ENCODE measurements at regions not wholly inside any gene's neighbourhood (a gene's known extent, or its start where the extent isn't known, plus 50 kb on each side); places are given as distances from the start of the nearest gene placed in this dataset.

DNA sequence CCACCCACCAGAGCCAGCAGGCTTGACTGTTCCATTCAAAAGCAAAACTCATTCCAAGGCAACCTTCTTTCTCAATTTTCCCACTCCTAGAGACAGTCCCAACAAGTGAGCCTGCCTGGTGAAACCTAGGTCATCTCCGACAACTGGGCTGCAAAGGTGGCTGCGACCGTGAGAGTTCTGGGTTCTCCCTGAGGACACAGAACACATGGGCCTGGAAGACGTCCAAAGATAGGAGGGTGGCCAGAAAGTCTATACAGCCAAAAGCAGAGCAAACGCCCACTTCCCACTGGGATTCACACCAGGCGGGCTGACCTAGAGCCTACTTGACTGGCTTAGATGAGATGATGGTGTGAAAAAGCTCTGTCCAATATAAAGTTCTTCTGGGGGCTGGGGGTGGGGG, 90.2 kb upstream of the GRIK3 start (continued):
- TF ChIP-seq, protein P1, sequence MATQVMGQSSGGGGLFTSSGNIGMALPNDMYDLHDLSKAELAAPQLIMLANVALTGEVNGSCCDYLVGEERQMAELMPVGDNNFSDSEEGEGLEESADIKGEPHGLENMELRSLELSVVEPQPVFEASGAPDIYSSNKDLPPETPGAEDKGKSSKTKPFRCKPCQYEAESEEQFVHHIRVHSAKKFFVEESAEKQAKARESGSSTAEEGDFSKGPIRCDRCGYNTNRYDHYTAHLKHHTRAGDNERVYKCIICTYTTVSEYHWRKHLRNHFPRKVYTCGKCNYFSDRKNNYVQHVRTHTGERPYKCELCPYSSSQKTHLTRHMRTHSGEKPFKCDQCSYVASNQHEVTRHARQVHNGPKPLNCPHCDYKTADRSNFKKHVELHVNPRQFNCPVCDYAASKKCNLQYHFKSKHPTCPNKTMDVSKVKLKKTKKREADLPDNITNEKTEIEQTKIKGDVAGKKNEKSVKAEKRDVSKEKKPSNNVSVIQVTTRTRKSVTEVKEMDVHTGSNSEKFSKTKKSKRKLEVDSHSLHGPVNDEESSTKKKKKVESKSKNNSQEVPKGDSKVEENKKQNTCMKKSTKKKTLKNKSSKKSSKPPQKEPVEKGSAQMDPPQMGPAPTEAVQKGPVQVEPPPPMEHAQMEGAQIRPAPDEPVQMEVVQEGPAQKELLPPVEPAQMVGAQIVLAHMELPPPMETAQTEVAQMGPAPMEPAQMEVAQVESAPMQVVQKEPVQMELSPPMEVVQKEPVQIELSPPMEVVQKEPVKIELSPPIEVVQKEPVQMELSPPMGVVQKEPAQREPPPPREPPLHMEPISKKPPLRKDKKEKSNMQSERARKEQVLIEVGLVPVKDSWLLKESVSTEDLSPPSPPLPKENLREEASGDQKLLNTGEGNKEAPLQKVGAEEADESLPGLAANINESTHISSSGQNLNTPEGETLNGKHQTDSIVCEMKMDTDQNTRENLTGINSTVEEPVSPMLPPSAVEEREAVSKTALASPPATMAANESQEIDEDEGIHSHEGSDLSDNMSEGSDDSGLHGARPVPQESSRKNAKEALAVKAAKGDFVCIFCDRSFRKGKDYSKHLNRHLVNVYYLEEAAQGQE (IDR thresholded peaks at IDR 0.05; ENCODE audit: low read depth) = no peak

DNA sequence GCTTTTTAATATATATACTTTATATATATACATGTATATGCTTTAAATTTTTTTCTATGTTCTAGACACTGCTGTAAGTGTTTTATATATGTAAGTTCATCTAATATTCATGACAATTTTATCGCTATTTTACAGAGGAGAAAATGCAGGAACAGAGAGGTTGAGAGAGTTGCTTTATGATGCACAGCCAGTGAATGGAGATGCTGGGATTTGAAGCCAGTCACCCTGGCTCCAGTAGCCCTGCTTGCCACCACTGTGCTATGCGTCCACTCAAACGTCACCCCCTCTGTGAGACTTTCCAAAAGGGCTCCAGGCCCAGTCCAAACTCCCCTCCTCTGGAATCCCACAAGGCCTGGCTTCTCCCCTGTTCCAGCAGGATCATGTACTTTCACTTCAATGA, 91.0 kb upstream of the GRIK3 start:
- POLR2A ChIA-PET = no interaction called here
- BruUV-seq (replicated peaks) = no TSS peak
- Histone ChIP-seq H3K27ac (ENCODE audit: low read depth, low read length) (no peak overlapping the region), H3K9me2 (ENCODE audit: insufficient read depth) (no peaks in the 10 kb centered on the region), H3K9me3 (ENCODE audit: control insufficient read depth in 1 of 2, insufficient read depth in 1 of 2, low read depth in 1 of 2, low read length in 2 of 2) (no peaks in the 10 kb centered on the region), H2AFZ (ENCODE audit: low read depth, low read length, poor library complexity, severe bottlenecking) (no peak overlapping the region), H3K4me2 (ENCODE audit: low read length) (no peak overlapping the region), H3K36me3 (ENCODE audit: control insufficient read depth in 1 of 2, insufficient read depth in 2 of 2, low read length in 2 of 2) (no peaks in the 10 kb centered on the region), H3K4me1 (ENCODE audit: control insufficient read depth in 1 of 2, insufficient read depth in 2 of 2, low read length in 2 of 2) (no peaks in the 10 kb centered on the region), H3K79me2 (ENCODE audit: insufficient read depth, low read length) (no peaks in the 10 kb centered on the region), H3K9ac (ENCODE audit: low read length) (no peak overlapping the region), H3K4me3 (replicated peaks in 1 of 2; ENCODE audit: low read depth in 1 of 2, low read length in 2 of 2) (no peak overlapping the region), H3K27me3 (ENCODE audit: insufficient read depth, low read length) (peaks cover 40% of the 10 kb centered on the region), H4K20me1 (ENCODE audit: insufficient read depth) (no peaks in the 10 kb centered on the region)
- DNase-seq (ENCODE audit: low read depth, low spot score) = no peak
- intact Hi-C loops (cut with micrococcal nuclease) = no loop called here
- TF ChIP-seq, protein P1 (IDR thresholded peaks at IDR 0.05; ENCODE audit: low read depth) = no peak
- no peak for TF ChIP-seq CEBPB (IDR thresholded peaks at IDR 0.05; ENCODE audit: low read depth)
- CTCF ChIA-PET = no interaction called here
- RAD21 ChIA-PET (ENCODE audit: low non-redundant PET in 1 of 2, low total read pairs in 2 of 2, uncharacterized antibody in 2 of 2, unreplicated experiment in 2 of 2) = no interaction called here
- ATAC-seq = no peak

Measured in HCT116 (cell line).